ENCODE measurements at regions not wholly inside any gene's neighbourhood (a gene's known extent, or its start where the extent isn't known, plus 50 kb on each side); places are given as distances from the start of the nearest gene placed in this dataset.

DNA sequence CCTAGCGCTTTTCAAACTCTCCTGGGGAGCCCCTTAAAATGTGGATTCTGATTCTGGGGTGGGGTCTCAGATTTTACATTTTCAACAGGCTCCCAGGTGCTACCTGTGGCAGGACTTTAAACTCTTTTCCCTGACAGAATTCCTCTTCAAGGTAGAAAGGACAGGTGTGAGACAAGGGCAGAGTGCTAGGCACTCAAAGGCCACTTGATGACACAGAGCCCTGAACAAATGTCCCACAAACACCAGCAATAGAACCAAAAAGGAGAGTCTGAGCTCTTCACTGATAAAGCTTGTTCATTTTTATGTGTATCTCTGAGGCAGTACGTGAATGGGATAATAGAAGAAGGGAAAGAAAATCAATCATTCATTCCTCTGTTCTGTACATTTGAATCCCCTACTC is 77.7 kb upstream of the PELI1 start:
- WGBS (ENCODE audit: low lambda C conversion rate, missing lambda C conversion rate) = 88% methylated on average over 2 of the region's 2 CpGs
- Histone ChIP-seq H2AFZ (no peak overlapping the region), H3K4me3 (no peak overlapping the region), H4K20me1 (ENCODE audit: insufficient read depth, poor library complexity, severe bottlenecking) (no peaks in the 10 kb centered on the region), H3K9me2 (replicated peaks; ENCODE audit: insufficient read depth) (no peaks in the 10 kb centered on the region), H3K27ac (peak overlapping the region; percentile 22), H3K36me3 (replicated peaks; ENCODE audit: insufficient read depth, low read depth) (no peaks in the 10 kb centered on the region), H3K4me2 (peak overlapping the region; percentile 21), H3K9me3 (ENCODE audit: low read depth) (no peaks in the 10 kb centered on the region), H3K79me2 (no peaks in the 10 kb centered on the region), H3K4me1 (ENCODE audit: insufficient read depth) (peaks cover 33% of the 10 kb centered on the region), H3K27me3 (no peaks in the 10 kb centered on the region)
- no peak for DNase-seq (ENCODE audit: low spot score)
- TF ChIP-seq EZH2 (IDR thresholded peaks at IDR 0.05; ENCODE audit: borderline replicate concordance) (no peak), EZH2phosphoT487 (IDR thresholded peaks at IDR 0.05; ENCODE audit: low read depth, severe bottlenecking, unreplicated experiment) (no peak)
- TF ChIP-seq, protein P1, sequence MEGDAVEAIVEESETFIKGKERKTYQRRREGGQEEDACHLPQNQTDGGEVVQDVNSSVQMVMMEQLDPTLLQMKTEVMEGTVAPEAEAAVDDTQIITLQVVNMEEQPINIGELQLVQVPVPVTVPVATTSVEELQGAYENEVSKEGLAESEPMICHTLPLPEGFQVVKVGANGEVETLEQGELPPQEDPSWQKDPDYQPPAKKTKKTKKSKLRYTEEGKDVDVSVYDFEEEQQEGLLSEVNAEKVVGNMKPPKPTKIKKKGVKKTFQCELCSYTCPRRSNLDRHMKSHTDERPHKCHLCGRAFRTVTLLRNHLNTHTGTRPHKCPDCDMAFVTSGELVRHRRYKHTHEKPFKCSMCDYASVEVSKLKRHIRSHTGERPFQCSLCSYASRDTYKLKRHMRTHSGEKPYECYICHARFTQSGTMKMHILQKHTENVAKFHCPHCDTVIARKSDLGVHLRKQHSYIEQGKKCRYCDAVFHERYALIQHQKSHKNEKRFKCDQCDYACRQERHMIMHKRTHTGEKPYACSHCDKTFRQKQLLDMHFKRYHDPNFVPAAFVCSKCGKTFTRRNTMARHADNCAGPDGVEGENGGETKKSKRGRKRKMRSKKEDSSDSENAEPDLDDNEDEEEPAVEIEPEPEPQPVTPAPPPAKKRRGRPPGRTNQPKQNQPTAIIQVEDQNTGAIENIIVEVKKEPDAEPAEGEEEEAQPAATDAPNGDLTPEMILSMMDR (IDR thresholded peaks at IDR 0.05; ENCODE audit: poor library complexity) = no peak

DNA sequence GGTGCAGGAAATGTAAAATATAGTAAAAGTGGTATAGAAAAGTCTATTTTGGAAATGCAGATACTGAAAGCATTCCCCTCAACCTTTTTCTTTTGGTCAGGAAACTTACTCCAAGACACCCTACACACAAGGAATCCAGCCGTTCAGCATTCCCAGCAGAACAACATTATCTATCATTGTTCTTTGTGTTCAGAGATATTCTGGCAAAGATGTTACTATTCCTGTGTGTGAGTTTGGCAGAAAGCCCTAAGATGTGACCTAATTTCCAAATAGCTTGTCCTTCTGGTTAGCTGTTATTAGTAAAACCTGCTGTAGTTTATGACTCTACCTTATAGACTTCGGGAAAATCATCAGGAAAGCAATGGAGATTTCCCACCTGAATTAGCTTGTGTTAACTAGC is 78.1 kb upstream of the PELI1 start:
- Histone ChIP-seq H3K36me3 (replicated peaks; ENCODE audit: insufficient read depth, low read depth) (no peaks in the 10 kb centered on the region), H3K27me3 (no peaks in the 10 kb centered on the region), H3K4me1 (ENCODE audit: insufficient read depth) (peaks cover 34% of the 10 kb centered on the region), H3K79me2 (no peaks in the 10 kb centered on the region), H3K9me3 (ENCODE audit: low read depth) (no peaks in the 10 kb centered on the region), H2AFZ (no peak overlapping the region), H3K4me2 (peak overlapping the region; percentile 21), H3K4me3 (no peak overlapping the region), H3K27ac (peak overlapping the region; percentile 22), H4K20me1 (ENCODE audit: insufficient read depth, poor library complexity, severe bottlenecking) (no peaks in the 10 kb centered on the region), H3K9me2 (replicated peaks; ENCODE audit: insufficient read depth) (no peaks in the 10 kb centered on the region)
- no peak for DNase-seq (ENCODE audit: low spot score)
- WGBS (ENCODE audit: low lambda C conversion rate, missing lambda C conversion rate) = 55% methylated on average over 2 of the region's 2 CpGs
- no peak for TF ChIP-seq EZH2phosphoT487 (IDR thresholded peaks at IDR 0.05; ENCODE audit: low read depth, severe bottlenecking, unreplicated experiment)
- TF ChIP-seq, protein P1 (IDR thresholded peaks at IDR 0.05; ENCODE audit: poor library complexity) = no peak
- no peak for TF ChIP-seq EZH2 (IDR thresholded peaks at IDR 0.05; ENCODE audit: borderline replicate concordance)

DNA sequence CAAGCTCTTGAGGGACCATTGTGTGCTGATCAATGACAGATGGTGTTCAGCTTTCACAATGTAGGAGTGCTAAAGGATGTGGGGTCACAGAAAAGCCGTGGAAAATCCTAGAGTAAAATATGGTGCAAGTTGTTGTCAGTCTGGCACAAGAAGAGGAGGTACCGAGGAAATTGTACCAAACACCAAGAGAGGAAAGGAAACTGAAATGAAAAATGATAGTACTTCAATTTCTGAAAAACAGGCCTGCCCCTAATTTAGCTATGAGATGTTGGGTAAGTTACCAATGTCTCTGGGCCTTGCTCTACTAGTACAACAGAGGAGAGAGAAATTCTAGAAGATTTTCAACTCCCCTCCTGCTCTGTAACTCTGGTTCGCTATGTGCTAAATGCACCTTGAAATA is 78.8 kb upstream of the PELI1 start:
- H3K4me3 ChIP-seq = no peak overlapping the region
- DNase-seq (ENCODE audit: low spot score) = no peak
- H2AFZ ChIP-seq = no peak overlapping the region
- no peak overlapping the region for H3K4me2 ChIP-seq
- no peak for TF ChIP-seq EZH2 (IDR thresholded peaks at IDR 0.05; ENCODE audit: borderline replicate concordance)
- TF ChIP-seq, protein P1 (IDR thresholded peaks at IDR 0.05; ENCODE audit: poor library complexity) = no peak
- TF ChIP-seq EZH2phosphoT487 (IDR thresholded peaks at IDR 0.05; ENCODE audit: low read depth, severe bottlenecking, unreplicated experiment) = no peak
- no peaks in the 10 kb centered on the region for H3K9me3 ChIP-seq (ENCODE audit: low read depth)
- H3K9me2 ChIP-seq (replicated peaks; ENCODE audit: insufficient read depth) = no peaks in the 10 kb centered on the region
- H3K79me2 ChIP-seq = no peaks in the 10 kb centered on the region
- H3K27me3 ChIP-seq = no peaks in the 10 kb centered on the region
- WGBS (ENCODE audit: low lambda C conversion rate, missing lambda C conversion rate) = 82% methylated on average over 3 of the region's 3 CpGs
- no peaks in the 10 kb centered on the region for H4K20me1 ChIP-seq (ENCODE audit: insufficient read depth, poor library complexity, severe bottlenecking)
- H3K36me3 ChIP-seq (replicated peaks; ENCODE audit: insufficient read depth, low read depth) = no peaks in the 10 kb centered on the region
- H3K27ac ChIP-seq = no peak overlapping the region
- H3K4me1 ChIP-seq (ENCODE audit: insufficient read depth) = peaks cover 34% of the 10 kb centered on the region

DNA sequence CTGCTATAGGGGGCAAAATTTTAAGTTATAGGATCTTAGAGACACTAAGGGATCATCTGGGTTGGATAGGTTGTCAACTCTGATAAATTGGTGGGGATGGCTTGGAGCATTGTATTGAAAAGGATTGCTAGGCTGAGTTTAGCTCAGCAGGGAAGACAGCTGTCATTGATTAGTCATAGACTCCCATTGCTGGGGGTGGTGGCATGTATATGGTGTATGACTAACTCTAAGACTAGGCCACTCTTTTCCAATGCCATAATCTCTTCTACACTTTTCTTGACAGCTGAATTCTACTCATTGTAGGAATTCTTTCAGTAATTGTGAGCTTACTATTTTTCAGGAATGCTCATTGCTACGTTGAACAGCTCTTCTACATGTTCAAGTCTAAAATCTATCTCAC is 81.3 kb upstream of the PELI1 start:
- H2AFZ ChIP-seq = no peak overlapping the region
- no peak for TF ChIP-seq EZH2 (IDR thresholded peaks at IDR 0.05; ENCODE audit: borderline replicate concordance)
- no peak for TF ChIP-seq EZH2phosphoT487 (IDR thresholded peaks at IDR 0.05; ENCODE audit: low read depth, severe bottlenecking, unreplicated experiment)
- TF ChIP-seq, protein P1 (IDR thresholded peaks at IDR 0.05; ENCODE audit: poor library complexity) = no peak
- H3K9me2 ChIP-seq (replicated peaks; ENCODE audit: insufficient read depth) = no peaks in the 10 kb centered on the region
- H3K4me3 ChIP-seq = no peak overlapping the region
- WGBS (ENCODE audit: low lambda C conversion rate, missing lambda C conversion rate) = 92% methylated on average over 1 of the region's 1 CpG
- no peak overlapping the region for H3K27ac ChIP-seq
- no peaks in the 10 kb centered on the region for H3K36me3 ChIP-seq (replicated peaks; ENCODE audit: insufficient read depth, low read depth)
- H3K9me3 ChIP-seq (ENCODE audit: low read depth) = no peaks in the 10 kb centered on the region
- no peaks in the 10 kb centered on the region for H3K27me3 ChIP-seq
- H3K4me1 ChIP-seq (ENCODE audit: insufficient read depth) = peaks cover 38% of the 10 kb centered on the region
- H4K20me1 ChIP-seq (ENCODE audit: insufficient read depth, poor library complexity, severe bottlenecking) = no peaks in the 10 kb centered on the region
- no peak for DNase-seq (ENCODE audit: low spot score)
- no peak overlapping the region for H3K4me2 ChIP-seq
- no peaks in the 10 kb centered on the region for H3K79me2 ChIP-seq
